GM21381 (cell line): ENCODE measurements at regions not wholly inside any gene's neighbourhood (a gene's known extent, or its start where the extent isn't known, plus 50 kb on each side); places are given as distances from the start of the nearest gene placed in this dataset.

Experiments used
- ATAC-seq: cut with Tn5 transposase; IDR thresholded peaks from one replicate; pipeline ENCODE4 v1.9.1; 2021; ENCODE audit warnings: mild to moderate bottlenecking, moderate library complexity; ENCODE audit not compliant: unreplicated experiment

GRCh38 chr6:22045261-22045912, 251.4 kb downstream of the PRL start:
- ATAC-seq, result no peak

GRCh38 chr6:22049002-22049401, 247.8 kb downstream of the PRL start:
- no peak for ATAC-seq

DNA sequence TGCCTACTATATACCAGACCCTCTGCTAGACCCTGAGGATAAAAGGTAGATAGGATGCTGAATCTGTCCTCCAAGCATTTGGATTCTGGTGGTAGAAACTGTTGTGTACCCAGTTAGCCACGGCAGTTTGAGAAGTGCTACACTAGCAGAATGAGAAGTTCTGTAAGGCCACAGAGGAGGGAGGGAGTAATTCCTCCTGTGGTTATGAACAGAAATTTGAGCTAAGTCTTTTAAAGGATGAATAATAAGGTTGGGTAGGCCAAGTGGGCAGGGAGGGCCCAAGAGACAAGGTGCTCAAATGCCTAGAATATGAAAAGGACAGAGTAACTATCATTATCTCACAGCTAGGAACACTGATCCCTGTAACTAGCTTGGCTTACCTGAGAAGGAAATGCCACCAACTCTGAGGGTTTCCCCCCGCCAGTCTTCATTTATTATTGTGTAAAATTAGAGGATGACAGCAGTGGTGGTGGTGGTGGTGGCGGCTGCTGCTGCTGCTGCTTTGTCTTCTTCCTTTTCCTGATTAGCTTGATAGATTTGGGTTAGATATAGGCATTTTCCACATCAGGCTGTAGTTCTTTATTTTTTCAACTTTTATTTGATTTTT, 243.3 kb downstream of the PRL start:
- ATAC-seq, result no peak

DNA sequence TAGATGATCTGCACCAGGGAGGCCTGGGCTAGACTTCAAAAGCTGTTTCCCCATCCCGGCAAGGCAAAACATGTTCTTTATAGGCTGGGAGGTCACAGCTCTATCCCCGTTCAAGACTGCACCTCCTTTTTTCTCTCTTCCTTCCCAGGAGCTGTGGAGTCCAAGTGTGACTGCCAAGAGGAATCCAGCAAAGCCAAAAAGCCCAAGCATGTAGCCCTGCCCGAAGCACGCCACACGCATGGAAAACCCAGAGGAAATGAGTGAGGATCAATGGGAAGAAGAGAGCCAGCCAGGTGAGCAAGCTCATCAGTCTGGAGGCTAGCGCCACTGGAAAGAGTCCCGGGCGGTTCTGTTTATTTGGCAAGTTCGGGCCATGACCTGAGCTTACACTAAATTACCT, 240.4 kb downstream of the PRL start:
- no peak for ATAC-seq

DNA sequence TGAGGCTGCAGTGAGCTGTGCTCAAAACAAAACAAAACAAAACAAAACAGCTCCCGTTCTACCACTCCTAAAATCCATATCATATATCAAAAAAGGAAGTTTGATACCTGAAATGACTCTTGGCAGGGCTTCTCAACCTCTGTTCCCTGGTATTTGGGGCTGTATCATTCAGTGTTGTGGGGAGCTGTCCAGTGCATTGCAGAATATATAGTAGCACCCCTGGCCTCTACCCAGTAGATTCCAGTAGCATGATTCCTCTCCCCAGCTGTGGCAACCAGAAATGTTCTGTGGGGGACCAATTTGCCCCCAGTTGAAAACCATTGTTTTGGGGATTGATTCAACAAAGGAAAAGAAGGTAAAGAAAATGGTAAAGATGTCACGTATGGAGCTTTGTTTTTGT, 238.9 kb downstream of the PRL start:
- ATAC-seq, result no peak

DNA sequence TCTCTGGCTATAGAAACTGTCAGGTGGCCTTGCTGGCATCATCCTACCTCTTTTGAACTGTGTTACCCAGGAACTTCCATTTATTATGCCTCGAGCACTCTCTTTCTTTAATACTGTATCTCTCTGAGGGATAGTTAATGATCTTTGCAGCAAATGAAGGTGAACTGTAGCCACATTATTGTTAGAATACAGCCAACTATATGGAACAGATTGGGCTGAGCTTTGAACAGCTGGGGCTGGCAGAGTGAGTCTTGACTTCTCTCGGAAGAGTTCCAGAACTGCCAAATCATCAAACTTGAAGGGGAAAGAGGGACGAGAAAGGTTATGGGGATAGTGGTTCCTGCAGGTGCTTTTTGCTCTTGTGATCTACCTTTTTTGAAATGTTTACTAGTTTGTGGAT, 237.7 kb downstream of the PRL start:
- ATAC-seq, result no peak

DNA sequence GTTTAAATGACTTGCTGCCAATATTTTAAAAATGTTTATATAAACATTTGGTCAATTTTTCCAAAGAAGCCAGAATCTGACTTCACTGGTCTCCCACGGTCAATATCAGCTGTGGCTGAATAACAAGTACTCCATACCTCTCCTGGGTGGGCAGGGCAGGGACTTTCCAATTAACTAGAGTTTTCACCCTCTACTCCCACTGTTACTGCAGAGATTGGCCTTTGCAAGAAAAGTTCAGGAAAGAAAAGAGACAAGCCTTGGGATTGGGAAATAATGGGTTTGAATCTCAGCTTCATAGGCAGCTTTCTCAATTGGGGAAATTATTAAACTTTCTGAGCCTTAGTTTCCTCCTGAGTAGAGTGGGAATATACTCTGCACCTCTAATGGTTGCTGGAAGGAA, 236.9 kb downstream of the PRL start:
- ATAC-seq, result no peak

- peak; percentile 67 for ATAC-seq
Measured at GRCh38 chr6:22062807-22063408, 233.9 kb downstream of the PRL start.

- ATAC-seq, result no peak
Measured at GRCh38 chr6:22064558-22064957, 232.3 kb downstream of the PRL start.

- no peak for ATAC-seq
Measured at GRCh38 chr6:22067122-22067521, 229.7 kb downstream of the PRL start.

GRCh38 chr6:22067671-22068070, 229.2 kb downstream of the PRL start:
- no peak for ATAC-seq

DNA sequence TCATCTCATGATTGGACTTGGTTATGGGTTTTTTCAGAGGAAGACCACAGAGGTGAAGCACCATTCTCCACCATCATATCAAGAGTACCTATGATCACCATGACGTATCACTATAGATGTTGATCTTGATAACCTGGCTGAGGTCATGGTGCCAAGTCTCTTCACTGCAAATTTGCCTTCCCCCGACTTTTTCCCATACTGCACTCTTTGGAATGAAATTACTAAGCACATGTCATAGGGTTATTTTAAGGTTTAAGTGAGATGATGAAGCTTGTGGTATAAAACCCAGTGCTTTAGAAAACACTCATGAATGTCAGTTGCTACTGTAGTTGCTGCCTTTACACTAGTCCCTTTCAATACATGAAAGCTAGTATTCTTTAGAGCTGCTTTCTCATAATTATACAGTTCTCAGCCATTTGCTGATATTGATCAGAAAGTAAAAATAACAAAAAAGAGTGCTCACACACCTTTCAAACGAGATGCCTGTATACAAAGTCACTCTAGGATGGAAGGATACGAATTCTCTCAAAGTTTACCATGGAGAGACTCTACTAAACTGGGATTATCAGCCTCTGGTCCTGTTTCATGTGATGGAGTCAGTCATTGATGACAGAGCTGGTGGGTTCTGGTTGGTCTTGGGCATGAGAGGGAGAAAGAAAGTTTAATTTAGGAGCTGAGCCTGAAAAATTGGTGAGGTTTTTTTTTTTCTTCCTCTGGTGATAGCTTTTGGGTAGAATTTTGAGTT, 228.1 kb downstream of the PRL start:
- peak; percentile 59 for ATAC-seq

DNA sequence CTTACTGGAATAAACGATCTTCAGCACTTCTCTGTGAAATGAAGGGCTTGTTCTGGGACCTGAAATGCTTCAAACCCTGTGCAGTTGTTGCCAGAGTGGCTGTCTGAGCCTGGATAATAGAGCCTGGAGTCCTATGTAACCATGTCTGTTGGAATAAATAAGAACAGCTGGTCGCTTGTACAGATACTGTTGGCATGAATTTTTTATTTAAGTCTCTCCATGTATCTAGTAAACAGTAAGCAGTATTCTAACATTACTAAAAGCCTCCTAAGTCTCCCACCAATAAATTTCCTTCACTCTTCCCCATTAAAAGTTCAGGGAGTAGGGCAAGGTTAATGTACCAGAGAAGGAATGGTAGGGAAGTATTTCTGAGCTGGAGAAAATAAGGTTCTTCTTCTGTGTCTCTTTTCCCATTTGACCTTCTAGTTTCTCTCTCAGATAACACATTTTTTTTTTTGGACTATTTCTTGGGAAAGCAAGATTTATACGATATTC, 227.5 kb downstream of the PRL start:
- ATAC-seq, result no peak

DNA sequence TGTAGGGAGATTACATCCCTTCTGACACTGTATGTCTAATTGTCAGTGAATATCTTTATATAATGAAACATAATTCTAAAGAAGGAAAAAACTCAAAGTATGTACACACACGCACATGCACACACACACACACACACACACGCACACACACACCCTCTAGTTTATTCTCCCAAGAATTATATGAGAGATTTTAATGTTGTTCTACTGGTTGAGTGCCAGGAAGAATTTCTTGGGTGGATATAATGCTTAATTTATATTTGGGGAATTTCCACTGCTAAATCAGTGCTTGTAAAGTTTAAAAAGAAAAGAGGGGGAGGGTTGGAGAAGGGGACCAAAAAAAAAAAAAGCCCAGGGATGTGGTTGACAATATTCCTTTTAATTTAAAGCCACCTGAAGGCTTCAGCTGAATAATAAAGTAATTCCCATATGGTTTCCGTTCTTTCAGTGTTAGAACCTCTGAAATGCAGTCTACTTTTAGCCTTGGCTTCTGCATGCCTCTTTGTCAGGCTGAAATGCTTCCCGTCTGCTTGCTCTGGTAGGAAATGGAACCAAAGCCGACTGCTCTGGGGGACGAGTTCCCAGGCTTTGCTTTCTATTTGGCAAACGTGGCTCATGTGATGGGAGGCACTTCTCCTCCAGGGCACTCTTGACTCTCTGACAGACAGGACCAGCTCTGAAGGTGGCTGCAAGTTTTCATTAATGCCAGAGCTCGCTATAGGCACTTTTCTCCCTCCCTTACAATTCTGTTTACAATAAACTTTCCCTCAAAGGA, 225.4 kb downstream of the PRL start:
- no peak for ATAC-seq

DNA sequence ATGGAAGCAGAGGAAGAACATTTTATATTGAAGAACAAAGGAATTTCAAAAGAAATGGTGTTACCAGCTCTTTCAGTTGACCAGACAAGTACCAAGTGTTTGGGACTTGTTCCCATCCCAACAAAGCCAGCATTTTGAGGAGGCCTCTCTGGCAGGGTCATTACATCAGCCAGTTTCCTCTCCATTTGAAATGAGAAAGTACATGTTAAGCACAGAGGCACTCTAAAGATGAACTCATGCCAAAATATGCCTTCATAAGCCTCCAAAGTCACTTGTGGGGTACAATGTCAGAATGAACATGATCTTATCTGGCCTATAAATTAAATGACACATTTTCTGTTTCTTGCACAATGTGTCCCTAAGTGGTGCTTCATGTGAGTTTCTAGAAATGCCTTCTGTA, 223.9 kb downstream of the PRL start:
- ATAC-seq, result no peak

DNA sequence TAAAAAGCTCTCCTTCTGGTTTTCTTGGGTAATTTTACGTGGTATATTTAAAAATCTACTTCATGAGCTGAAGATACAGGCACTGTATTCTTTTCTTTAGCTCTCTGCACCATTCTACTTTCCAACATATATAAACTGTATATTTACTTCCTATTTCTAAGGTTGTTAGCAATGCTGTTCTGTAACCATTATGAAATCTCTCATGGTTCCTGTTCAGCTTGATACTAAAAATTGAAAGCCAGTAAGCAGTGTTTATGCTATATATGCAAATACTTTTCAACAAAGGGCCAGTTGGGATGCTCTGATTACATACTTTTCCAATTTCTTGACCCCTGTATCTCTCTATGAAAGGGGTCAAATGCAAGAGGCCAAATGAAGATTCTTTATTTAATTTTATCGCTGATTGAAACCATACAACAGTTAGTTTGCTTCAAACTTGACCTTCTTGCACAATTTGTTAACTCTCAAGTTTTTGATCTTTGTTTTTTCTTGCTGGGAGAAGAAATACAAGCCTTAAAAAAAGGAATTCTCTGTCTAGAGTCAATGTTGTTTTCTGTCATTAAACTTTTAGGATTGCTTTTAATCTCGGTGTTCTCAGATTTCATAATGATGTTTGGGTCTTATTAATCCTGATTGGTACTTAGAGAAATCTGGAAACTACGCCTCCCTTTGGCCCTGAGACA, 223.2 kb downstream of the PRL start:
- ATAC-seq, result no peak

- no peak for ATAC-seq
Measured at GRCh38 chr6:22078288-22078687, 218.5 kb downstream of the PRL start.

- no peak for ATAC-seq
Measured at GRCh38 chr6:22078802-22079545, 217.9 kb downstream of the PRL start.

- no peak for ATAC-seq
Measured at GRCh38 chr6:22079783-22080182, 217.1 kb downstream of the PRL start.

DNA sequence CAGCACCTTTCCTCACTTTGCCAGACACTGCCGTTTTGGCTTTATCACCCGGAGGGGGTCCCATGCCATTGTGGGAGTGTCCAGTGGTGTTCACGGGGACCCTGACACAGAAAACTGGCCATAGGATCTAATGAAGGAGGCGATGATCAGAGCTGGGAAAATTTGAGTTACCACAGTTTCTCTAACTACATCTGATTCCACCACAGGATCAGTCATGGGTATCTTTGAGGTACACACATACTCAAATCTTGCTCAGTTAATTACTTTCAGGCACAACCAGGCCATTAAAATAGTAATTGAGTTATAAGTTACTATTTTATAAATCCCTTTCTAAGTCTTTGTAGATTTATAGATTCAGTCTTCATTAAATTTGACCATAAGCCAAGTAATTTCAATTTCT, 215.1 kb downstream of the PRL start:
- ATAC-seq, result no peak
